NT2/D1 (cell line): ENCODE measurements at regions not wholly inside any gene's neighbourhood (a gene's known extent, or its start where the extent isn't known, plus 50 kb on each side); places are given as distances from the start of the nearest gene placed in this dataset.

Experiments used
- DNase-seq: peaks from one replicate; pipeline ENCODE4 v3.0.0-alpha.2; 2011; ENCODE audit warnings: low read depth, low spot score
- H3K27me3 ChIP-seq: 2 replicates; pipeline ENCODE4 v1.6.0; 2011; ENCODE audit warnings: mild to moderate bottlenecking; ENCODE audit not compliant: insufficient read length, insufficient read depth
- H3K36me3 ChIP-seq: 2 replicates; pipeline ENCODE4 v1.6.1; 2011; ENCODE audit warnings: mild to moderate bottlenecking, low read length, mixed read lengths; ENCODE audit not compliant: insufficient read depth, insufficient read length
- H3K4me1 ChIP-seq: 2 replicates; pipeline ENCODE4 v1.5.1; 2011; ENCODE audit not compliant: insufficient read depth, insufficient read length
- H3K4me3 ChIP-seq: 2 replicates; pipeline ENCODE4 v1.5.1; 2011; ENCODE audit warnings: low read depth; ENCODE audit not compliant: insufficient read length
- H3K9ac ChIP-seq: 2 replicates; pipeline ENCODE4 v1.6.0; 2011; ENCODE audit warnings: low read depth; ENCODE audit not compliant: insufficient read length
- H3K9me3 ChIP-seq: 2 replicates; pipeline ENCODE4 v1.5.1; 2011; ENCODE audit warnings: mild to moderate bottlenecking, low read length; ENCODE audit not compliant: insufficient read depth
- SUZ12 ChIP-seq: IDR thresholded peaks from 2 replicates; pipeline ENCODE4 v1.6.1; 2011; ENCODE audit not compliant: insufficient read length, insufficient read depth; ENCODE audit errors: extremely low read depth
- YY1 ChIP-seq: IDR thresholded peaks from 2 replicates; pipeline ENCODE4 v1.6.1; 2011; ENCODE audit not compliant: insufficient read length, insufficient read depth
- ZNF274 ChIP-seq: IDR thresholded peaks from 2 replicates; pipeline ENCODE4 v1.6.1; 2011; ENCODE audit warnings: mild to moderate bottlenecking, low read depth, low read length

GRCh38 chr13:24064371-24064770, 96.1 kb upstream of the SPATA13 start:
- no peak for DNase-seq
- Histone ChIP-seq H3K9ac (no peak overlapping the region), H3K36me3 (no peaks in the 10 kb centered on the region), H3K27me3 (no peaks in the 10 kb centered on the region), H3K4me3 (no peak overlapping the region), H3K4me1 (peaks cover 4% of the 10 kb centered on the region), H3K9me3 (no peaks in the 10 kb centered on the region)
- TF ChIP-seq YY1: no peak
- TF ChIP-seq SUZ12: no peak
- no peak for TF ChIP-seq ZNF274

DNA sequence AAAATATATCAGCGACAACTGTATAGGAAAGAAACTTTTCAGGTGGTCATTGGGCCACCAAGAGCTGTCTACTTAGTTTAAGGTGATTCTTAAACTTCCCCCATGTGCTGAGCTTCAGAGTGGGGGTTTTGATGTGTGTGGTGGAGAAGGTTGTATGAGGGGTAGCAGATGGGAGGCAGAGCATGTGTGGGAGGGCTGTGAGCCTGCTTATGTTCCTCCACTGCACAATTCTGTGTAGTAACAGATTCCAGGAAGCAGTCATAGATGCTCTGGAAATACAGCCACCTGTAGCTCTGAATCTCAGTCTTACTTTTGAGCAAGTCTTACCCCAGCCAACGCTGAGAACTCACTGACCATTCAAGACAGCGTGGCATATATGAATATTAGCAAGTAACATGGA, 95.3 kb upstream of the SPATA13 start:
- no peak overlapping the region for H3K4me3 ChIP-seq
- no peak for DNase-seq
- no peaks in the 10 kb centered on the region for H3K9me3 ChIP-seq
- TF ChIP-seq ZNF274 (no peak), YY1 (no peak), SUZ12 (no peak)
- no peaks in the 10 kb centered on the region for H3K36me3 ChIP-seq
- H3K27me3 ChIP-seq: no peaks in the 10 kb centered on the region
- peaks cover 4% of the 10 kb centered on the region for H3K4me1 ChIP-seq
- H3K9ac ChIP-seq: no peak overlapping the region

- no peak for TF ChIP-seq SUZ12
- TF ChIP-seq YY1: no peak
- no peak for TF ChIP-seq ZNF274
- no peaks in the 10 kb centered on the region for H3K9me3 ChIP-seq
- DNase-seq: peak; percentile 20
- no peaks in the 10 kb centered on the region for H3K27me3 ChIP-seq
- H3K4me1 ChIP-seq: peaks cover 4% of the 10 kb centered on the region
- no peaks in the 10 kb centered on the region for H3K36me3 ChIP-seq
- H3K9ac ChIP-seq: no peak overlapping the region
- H3K4me3 ChIP-seq: no peak overlapping the region
Measured at GRCh38 chr13:24066405-24067295, 93.9 kb upstream of the SPATA13 start.

DNA sequence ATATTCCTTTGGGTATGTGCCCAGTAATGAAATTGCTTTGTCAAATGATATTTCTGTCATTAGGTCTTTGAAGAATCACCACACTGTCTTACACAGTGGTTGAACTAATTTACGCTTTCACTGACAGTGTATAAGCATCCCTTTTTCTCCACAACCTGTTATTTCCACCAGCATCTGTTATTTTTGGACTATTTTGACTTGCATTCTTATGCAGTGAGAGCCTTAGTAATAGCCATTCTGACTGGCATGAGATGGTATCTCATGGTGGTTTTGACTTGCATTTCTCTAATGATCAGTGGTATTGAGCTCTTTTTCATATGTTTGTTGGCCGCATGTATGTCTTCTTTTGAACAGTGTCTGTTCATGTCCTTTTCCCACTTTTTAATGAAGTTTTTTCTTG, 92.0 kb upstream of the SPATA13 start:
- Histone ChIP-seq H3K9me3 (no peaks in the 10 kb centered on the region), H3K4me3 (no peak overlapping the region), H3K36me3 (no peaks in the 10 kb centered on the region), H3K4me1 (peaks cover 4% of the 10 kb centered on the region), H3K27me3 (no peaks in the 10 kb centered on the region), H3K9ac (no peak overlapping the region)
- TF ChIP-seq YY1 (no peak), ZNF274 (no peak), SUZ12 (no peak)
- no peak for DNase-seq

DNA sequence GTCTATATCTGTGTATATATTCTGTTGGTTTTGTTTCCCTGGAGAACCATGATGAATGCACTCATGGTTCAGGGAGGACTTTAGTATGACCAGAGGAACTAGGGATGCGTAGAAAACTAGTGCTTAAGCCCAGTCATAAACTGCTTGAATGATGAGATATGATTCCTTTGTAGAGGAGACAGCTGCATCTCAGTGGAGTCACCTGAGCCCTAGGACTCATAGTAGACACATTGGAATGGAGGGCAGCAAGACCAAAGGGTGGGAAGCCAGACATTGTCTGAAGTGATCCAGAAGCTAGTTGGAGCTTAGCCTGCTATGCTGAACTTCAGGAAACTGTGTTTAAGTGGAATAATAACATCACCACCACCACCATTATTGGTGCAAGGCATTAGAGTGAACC, 89.5 kb upstream of the SPATA13 start:
- no peak for TF ChIP-seq YY1
- TF ChIP-seq ZNF274: no peak
- no peak for TF ChIP-seq SUZ12
- Histone ChIP-seq H3K9me3 (no peaks in the 10 kb centered on the region), H3K4me3 (no peak overlapping the region), H3K9ac (no peak overlapping the region), H3K27me3 (no peaks in the 10 kb centered on the region), H3K4me1 (peaks cover 4% of the 10 kb centered on the region), H3K36me3 (no peaks in the 10 kb centered on the region)
- DNase-seq: no peak

DNA sequence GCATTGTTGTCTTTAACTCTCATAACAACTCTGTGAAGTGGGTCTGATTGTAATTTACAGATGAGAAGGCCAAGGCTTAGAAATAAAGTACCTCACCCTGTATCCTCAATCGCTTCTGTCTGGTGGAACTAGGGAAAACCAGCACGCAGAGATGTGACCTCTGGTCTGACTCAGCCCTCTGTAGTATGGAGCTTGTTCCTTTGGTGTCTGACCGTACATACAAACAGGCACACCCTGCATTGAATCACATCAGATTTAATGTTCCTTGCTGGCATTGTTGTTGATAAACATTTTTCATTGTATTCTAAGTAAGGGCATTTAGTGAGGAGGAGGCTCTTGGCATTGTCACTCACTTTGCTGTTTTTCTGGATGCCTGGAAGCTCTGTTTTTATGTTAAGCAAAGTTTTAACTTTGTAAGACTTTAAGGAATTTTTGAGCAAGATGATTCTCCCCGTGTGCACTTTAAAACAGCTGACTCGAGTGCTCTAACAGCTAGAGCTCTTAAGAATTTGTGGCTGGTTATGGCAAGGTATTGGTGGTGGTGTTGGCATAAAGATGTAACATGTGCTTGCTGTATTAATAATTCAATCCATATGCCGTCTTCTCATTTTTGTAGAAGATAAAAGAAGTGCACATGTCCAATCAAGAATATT, 89.0 kb upstream of the SPATA13 start:
- H3K36me3 ChIP-seq: no peaks in the 10 kb centered on the region
- H3K9ac ChIP-seq: no peak overlapping the region
- DNase-seq: no peak
- H3K9me3 ChIP-seq: no peaks in the 10 kb centered on the region
- H3K4me1 ChIP-seq: peaks cover under 1% of the 10 kb centered on the region
- no peak for TF ChIP-seq SUZ12
- no peak for TF ChIP-seq YY1
- TF ChIP-seq ZNF274: no peak
- H3K4me3 ChIP-seq: no peak overlapping the region
- H3K27me3 ChIP-seq: no peaks in the 10 kb centered on the region

- Histone ChIP-seq H3K9me3 (no peaks in the 10 kb centered on the region), H3K4me1 (no peaks in the 10 kb centered on the region), H3K4me3 (no peak overlapping the region), H3K36me3 (no peaks in the 10 kb centered on the region), H3K9ac (no peak overlapping the region), H3K27me3 (no peaks in the 10 kb centered on the region)
- no peak for TF ChIP-seq YY1
- no peak for TF ChIP-seq ZNF274
- no peak for TF ChIP-seq SUZ12
- no peak for DNase-seq
Measured at GRCh38 chr13:24073657-24074056, 86.9 kb upstream of the SPATA13 start.
